Breast epithelium (tissue), 3 donors: ENCODE measurements at regions not wholly inside any gene's neighbourhood (a gene's known extent, or its start where the extent isn't known, plus 50 kb on each side); places are given as distances from the start of the nearest gene placed in this dataset.

Source experiments
- CTCF ChIP-seq, 3 donors: fragments of 450-650 bp; IDR thresholded peaks; one replicate each; pipeline ENCODE4 v1.5.1; 2016 to 2017; ENCODE audit warnings: antibody characterized with exemption in 3 of 3, mild to moderate bottlenecking in 3 of 3, moderate library complexity in 3 of 3
- POLR2A ChIP-seq: fragments of 450-650 bp; IDR thresholded peaks from one replicate; pipeline ENCODE4 v1.6.1; 2016; ENCODE audit warnings: antibody characterized with exemption, mild to moderate bottlenecking, moderate library complexity
- POLR2AphosphoS5 ChIP-seq, 3 donors: sonication (generic); formaldehyde crosslinking; IDR thresholded peaks; one replicate each; pipeline ENCODE4 v1.6.1; 2017; ENCODE audit warnings: antibody characterized with exemption in 3 of 3

DNA sequence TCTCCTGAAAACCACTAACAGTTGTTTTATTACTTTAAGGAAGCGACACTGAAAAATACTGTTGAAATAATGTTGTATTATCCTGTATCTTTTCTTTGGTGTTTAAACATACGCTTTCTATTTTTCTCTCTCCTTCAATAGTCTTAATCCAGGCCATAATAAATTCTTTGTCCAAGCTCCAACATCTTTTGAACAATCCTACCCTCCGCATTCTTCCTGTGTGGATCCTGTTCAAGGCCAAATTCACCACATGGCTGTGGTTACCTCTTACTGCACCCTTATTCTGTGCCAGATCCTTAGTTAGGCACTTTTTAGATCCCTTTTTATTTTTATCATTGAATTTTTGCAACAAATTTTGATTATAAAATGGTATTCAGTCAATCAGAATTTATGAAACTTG, 1691.5 kb downstream of the MAT2B start:
- TF ChIP-seq POLR2A (no peak), CTCF (IDR thresholded peaks at IDR 0.05) (no peak), POLR2AphosphoS5 (IDR thresholded peaks at IDR 0.05) (no peak)
